GM18858 (cell line): ENCODE measurements at regions not wholly inside any gene's neighbourhood (a gene's known extent, or its start where the extent isn't known, plus 50 kb on each side); places are given as distances from the start of the nearest gene placed in this dataset.

Experiments
- ATAC-seq: cut with Tn5 transposase; IDR thresholded peaks from one replicate; pipeline ENCODE4 v1.9.1; 2021; ENCODE audit not compliant: unreplicated experiment

- ATAC-seq, result no peak
Measured at GRCh38 chr4:153131596-153131995, 72.6 kb upstream of the TRIM2 start.

GRCh38 chr4:153137159-153137558 is 67.1 kb upstream of the TRIM2 start:
- ATAC-seq, result no peak

GRCh38 chr4:153137677-153138630 is 66.3 kb upstream of the TRIM2 start:
- ATAC-seq, result no peak

DNA sequence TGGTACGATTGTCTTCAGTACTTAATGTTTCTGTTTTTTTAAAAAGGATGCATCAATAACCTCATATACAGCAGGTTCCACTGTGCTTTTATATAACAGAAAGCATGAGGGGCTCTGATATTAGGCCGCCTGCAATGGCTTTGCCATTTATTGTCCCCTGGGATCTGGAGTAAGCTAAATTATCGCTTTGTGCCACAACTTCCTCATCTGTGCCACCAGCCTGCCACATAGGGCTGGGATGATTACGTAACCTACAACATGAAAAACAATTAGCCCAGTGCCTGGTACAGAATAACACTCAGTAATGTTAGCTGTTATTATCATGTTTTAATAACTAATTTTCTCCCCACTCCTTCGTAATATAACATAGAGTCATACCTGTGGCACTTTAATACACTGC is 65.5 kb upstream of the TRIM2 start:
- ATAC-seq, result no peak

DNA sequence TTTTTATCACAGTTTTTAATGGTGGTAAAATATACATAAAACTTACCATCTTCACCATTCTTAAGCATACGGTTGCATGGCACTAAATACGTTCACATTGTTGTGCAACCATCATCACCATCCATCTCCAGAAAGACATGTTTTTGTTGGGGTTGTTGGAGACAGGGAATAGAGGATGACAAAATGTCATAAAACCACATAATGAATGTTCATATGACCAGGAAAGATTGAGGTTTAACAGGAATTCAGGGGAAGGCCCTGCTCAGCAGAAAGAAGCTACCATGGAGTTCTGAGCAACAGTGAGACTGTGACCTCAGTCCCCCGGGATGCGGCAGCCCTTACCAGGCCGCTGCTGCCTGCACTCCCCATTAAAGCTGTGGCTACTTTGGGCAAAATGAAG is 63.9 kb upstream of the TRIM2 start:
- ATAC-seq, result no peak

DNA sequence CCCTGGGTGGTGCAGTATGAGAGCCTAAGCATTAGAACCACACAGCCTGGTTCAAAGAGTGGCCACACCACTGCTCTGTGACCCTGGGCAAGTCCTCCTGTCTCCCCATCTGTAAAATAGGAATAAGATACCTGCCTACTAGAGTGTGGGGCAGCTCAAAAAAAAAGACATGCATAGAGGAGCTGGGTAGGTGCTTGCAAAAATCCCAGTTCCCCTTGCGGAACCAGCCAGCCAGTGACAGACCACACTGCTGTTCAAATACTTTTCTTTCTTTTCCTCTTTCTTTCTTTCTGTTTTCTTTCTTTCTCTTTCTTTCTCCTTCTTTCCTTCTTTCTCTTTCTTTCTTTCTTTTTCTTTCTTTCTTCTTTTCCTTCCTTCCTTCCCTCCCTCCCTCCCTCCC is 63.0 kb upstream of the TRIM2 start:
- no peak for ATAC-seq

DNA sequence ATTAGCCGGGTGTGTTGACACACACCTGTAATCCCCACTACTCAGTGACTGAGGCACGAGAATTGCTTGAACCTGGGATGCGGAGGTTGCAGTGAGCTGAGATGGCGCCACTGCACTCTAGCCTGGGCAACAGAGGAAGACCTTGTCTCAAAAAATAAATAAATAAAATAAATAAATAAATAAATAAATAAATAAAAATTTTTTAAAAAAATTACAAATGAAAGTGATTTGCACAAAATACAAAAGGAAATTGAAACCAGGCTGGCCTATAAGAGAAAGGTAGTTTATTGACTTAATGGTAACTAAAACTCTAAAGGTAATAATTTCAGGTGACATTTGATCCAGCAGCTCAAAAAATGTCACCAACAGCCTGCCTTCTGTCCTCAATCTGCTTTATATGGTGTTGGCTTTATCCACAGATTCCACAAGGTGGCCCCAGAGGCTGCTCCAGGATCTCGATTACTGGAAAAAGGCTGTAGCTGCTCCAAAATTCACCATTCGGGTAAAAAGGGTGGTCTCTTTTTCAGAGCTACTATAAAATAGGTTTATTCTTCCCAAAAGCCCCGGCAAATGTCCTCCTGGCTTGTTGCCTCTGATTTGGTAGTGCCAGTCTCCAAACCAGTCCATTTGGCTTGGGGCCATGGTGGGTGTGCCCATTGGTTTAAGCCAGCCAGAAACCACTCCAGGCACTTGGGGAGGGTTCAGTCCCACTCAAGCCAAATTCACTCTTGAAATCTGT is 61.4 kb upstream of the TRIM2 start:
- no peak for ATAC-seq

- no peak for ATAC-seq
Measured at GRCh38 chr4:153143527-153144348, 60.5 kb upstream of the TRIM2 start.

DNA sequence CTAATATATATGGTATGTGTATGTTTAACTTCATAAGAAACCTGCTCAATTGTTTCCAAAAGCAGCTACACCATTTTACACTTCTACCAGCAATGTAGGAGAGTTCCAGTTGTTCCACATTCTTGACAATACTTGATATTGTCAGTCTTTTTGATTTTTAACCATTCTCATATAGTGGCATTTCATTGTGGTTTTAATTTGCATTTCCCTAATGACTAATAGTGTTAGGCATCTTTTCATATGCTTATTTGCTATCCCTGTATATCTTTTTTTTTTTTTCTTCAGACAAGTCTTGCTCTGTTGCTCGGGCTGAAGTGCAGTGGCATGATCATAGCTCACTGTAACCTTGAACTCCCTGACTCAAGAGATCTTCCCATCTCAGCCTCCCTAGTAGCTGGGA is 58.2 kb upstream of the TRIM2 start:
- no peak for ATAC-seq

GRCh38 chr4:153146961-153147360 is 57.3 kb upstream of the TRIM2 start:
- ATAC-seq, result no peak

DNA sequence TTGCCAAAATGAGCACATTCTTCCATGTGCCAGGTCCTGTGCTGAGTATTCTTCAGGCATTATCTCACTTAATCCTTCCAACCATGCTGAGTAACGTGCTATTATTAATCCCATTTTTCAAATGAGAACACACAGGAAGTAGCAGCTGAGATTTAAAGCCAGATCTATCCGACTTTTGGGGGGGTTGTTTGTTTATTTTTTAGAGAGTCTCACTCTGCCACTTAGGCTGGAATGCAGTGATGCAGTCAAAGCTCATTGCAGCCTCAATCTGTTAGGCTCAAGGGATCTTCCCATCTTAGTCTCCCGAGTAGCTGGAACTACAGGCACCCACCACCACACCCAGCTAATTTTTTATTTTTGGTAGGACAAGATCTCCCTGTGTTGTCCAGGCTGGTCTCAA is 55.5 kb upstream of the TRIM2 start:
- ATAC-seq, result no peak

- no peak for ATAC-seq
Measured at GRCh38 chr4:153151535-153152455, 52.4 kb upstream of the TRIM2 start.

GRCh38 chr4:153152501-153153338 is 51.5 kb upstream of the TRIM2 start:
- no peak for ATAC-seq

DNA sequence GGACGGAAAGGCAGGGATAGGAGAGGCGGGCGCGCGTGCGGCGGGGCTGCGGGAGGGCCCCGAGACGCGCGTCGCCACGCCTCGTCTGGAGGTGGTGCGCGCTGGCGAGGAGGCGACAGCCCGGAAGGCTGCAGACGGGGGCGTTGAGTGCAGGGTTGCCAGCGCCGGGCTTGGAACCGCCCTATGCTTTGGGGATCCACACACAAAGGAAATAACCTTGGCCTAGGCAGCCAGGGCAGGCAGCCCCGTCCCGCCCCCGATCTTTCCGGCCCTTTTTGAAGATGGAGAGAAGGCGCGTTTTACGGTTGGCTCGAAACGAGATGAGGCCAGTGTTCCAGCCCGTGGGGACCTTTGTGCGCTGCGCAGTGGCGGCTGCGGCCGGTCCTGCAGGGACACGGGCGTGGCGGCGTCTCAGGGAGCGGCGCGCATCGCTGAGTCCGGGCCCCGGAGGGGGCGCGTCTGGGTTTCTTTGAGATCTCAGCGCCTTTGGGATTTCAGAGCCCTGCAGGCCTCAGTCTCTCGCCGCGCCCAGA is 50.8 kb upstream of the TRIM2 start:
- peak; percentile 45 for ATAC-seq

DNA sequence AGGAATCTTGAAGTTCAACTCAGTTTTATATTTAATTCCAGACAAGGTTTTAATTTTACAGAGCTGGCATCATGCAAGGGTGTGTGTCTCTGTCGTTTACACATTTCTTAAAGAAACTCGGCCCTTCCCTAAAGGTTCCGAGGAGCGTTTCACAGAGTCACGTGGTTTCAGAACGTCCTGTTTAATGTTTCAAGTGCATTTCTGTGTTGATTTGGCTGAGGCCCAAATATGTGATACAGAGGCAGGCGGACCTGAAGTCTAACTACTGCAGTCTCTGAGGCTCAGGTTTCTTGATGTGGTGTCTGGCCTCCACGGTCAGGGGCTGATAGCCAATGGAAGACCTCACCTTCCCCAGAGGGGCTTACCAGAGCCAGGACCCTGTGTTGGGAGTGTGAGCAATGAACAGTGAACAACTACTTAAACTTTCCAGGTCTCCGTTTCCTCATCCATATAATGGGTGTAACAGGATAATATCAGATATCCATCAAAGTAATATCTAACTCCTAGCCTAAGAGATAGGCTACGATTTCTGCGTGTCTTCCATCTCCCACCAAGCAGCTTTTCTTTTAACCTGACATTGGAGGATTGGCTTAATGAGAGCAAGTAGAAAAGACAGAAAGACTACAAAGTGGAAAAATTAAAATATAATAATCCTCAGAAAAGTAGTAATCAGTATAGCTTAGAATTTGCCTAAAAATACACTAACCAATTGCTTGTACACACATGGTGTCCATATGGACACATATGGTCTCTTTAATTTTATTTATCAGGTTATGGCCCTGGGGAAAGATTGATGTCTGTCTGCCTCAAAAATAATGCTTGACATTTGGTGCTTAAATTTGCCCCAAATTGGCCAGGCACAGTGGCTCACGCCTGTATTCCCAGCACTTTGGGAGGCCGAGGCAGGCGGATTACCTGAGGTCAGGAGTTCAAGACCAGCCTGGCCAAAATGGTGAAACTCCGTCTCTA is 50.0 kb upstream of the TRIM2 start:
- no peak for ATAC-seq
